Omental fat pad (tissue), 3 donors: ENCODE measurements at regions not wholly inside any gene's neighbourhood (a gene's known extent, or its start where the extent isn't known, plus 50 kb on each side); places are given as distances from the start of the nearest gene placed in this dataset.

Source experiments
- ATAC-seq: fragments of 150-250 bp; one replicate; pipeline ENCODE4 v1.9.1; 2016; ENCODE audit warnings: mild to moderate bottlenecking, moderate library complexity; ENCODE audit not compliant: low FRiP score
- DNase-seq: peaks from one replicate; pipeline ENCODE4 v3.0.0-alpha.2; 2019; ENCODE audit warnings: low spot score
- CTCF ChIP-seq, 3 donors: fragments of 450-650 bp; IDR thresholded peaks; one replicate each; pipeline ENCODE4 v1.5.1; 2016 to 2017; ENCODE audit warnings: antibody characterized with exemption in 3 of 3, mild to moderate bottlenecking in 3 of 3, moderate library complexity in 2 of 3

DNA sequence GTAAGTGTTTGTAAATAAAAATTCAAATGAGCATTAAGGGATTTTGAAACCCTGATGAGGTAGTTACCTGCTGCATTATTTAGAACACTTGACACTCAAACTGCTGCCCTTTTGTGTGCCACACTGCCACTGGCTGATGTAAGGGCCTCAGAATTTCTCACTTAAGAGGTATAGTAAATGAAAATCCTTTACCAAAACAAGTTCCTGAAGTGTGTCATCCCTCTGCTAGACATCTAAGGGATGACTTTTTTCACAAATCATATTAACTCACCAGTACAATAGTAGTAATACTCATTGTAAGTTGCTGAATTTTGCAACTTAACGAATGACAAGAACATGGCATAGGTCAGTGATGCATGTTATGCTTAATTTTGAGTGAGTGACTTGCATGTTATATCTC, 274.9 kb upstream of the UBE2E3 start:
- DNase-seq (no peak), ATAC-seq (no peak)
- no peak for TF ChIP-seq CTCF (IDR thresholded peaks at IDR 0.05)

GRCh38 chr2:180705122-180705521, 275.3 kb upstream of the UBE2E3 start:
- no peak for TF ChIP-seq CTCF (IDR thresholded peaks at IDR 0.05)
- no peak for DNase-seq
- ATAC-seq: no peak

- DNase-seq: no peak
- no peak for TF ChIP-seq CTCF (IDR thresholded peaks at IDR 0.05)
- no peak for ATAC-seq
Measured at GRCh38 chr2:180699657-180700361, 280.6 kb upstream of the UBE2E3 start.

- DNase-seq: no peak
- ATAC-seq: no peak
- TF ChIP-seq CTCF (IDR thresholded peaks at IDR 0.05): no peak
Measured at GRCh38 chr2:180698668-180699067, 281.7 kb upstream of the UBE2E3 start.

- DNase-seq (no peak), ATAC-seq (no peak)
- no peak for TF ChIP-seq CTCF (IDR thresholded peaks at IDR 0.05)
Measured at GRCh38 chr2:180695586-180696401, 284.6 kb upstream of the UBE2E3 start.

DNA sequence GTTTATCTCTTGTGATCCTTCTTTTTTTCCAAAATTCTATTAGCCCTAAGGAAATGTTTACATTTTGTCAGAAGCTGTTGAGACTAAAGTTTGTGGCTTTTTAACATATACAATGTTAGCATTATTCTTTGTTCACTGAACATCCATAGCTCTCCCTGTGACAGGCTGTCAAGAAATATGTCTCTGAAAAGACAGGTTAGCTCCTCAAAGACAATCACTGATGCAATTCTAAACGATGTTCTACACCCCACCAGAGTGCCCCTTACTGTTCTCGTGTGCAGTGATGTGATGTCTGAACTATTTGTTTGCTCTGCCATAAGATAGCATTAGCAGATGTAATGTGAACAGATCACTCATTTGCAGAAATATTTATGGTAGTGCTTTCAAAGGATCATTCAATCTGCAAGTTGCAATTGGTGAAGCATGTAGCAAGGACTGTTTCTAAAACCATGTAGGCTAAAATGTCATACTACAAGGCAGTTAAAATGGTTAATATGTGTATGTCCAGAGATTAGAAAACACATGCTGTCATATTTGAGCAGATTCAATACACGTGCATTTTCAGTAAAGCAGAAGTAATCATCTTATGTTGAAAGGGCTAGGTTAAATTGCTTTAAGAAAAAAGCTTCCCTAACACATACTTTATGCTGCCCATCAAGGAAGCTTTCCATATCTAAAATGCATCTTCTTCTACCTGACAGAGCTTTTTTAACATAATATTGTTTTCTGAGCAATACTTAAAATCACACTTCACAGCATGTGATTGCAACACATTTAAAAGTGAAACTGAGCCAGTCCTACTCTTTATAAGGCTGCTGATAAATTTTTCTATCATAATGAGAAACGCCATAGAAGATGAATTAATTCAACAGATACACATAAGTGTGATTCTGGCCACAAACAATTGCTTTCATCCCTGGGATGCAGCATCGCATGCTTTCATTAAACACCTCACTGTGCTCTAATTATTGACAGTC, 285.7 kb upstream of the UBE2E3 start:
- DNase-seq: no peak
- TF ChIP-seq CTCF (IDR thresholded peaks at IDR 0.05): no peak
- no peak for ATAC-seq
